GM21786 (cell line): ENCODE measurements at regions not wholly inside any gene's neighbourhood (a gene's known extent, or its start where the extent isn't known, plus 50 kb on each side); places are given as distances from the start of the nearest gene placed in this dataset.

ENCODE experiments used
- ATAC-seq: cut with Tn5 transposase; IDR thresholded peaks from one replicate; pipeline ENCODE4 v1.9.1; 2021; ENCODE audit not compliant: unreplicated experiment

DNA sequence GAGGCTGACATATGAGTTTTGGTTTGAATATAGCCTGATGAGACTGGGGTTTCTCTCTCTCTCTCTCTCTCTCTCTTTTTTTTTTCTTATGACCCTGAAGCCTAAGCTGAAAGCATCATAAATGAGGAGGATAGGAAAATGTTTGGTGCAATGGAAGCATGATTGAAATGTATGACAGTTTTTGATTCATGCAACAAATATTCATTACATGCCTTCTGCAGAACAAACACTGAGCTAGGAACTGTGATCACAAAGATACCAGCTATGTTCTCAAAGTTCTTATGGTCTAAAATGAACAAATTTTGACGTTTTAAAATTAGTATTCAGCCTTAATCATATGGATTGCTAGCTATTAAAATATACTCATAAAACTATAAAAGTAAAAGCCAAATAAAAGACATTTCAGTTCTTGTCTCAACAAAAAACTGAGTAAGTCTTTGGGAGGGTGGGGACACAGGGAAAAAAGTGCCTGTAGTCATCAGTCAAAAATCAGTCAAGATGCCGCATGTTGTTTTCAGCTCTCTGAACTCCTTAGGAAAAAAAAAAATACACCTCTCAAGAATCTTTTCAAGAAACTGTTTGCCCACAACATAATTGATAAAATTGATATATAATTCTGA, 57.2 kb downstream of the NKX6-1 start:
- no peak for ATAC-seq

DNA sequence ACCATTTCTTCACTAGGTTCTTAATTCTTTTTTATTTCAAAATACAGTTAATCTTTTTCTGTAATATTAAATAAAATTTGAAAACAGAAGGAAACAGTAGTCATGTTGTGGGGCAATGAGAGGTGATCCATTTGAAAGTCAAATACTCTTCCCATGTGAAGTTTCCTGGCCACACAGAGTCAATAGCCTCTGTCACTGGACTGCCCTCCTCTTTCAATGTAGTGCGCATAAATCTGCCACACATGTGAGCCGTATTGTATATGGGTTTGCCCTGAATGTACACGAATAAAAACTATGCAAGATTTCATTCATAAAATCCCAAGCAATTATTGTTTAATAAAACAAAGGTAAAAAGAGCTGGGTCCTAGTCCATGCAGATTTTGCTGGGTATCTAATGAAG, 59.1 kb downstream of the NKX6-1 start:
- ATAC-seq = no peak

DNA sequence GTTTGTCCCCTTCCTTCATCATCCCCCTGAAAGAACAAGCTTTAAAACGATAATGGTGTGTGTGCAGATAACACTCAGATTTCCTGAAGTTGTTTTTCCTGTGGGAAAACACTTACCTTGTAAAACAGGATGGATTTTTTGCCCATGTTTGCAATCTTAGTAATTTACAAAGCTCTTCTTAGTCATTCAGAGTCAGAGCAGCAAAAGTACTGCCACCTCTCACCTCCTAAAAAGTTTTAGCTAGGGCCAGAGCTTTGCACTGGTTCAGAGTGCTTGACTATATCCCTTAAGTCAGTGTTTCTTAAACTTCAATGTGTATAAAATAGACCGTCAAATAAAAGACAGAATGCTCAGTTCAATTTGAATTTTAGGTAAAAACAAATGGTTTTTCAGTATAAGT, 62.3 kb downstream of the NKX6-1 start:
- ATAC-seq = no peak

DNA sequence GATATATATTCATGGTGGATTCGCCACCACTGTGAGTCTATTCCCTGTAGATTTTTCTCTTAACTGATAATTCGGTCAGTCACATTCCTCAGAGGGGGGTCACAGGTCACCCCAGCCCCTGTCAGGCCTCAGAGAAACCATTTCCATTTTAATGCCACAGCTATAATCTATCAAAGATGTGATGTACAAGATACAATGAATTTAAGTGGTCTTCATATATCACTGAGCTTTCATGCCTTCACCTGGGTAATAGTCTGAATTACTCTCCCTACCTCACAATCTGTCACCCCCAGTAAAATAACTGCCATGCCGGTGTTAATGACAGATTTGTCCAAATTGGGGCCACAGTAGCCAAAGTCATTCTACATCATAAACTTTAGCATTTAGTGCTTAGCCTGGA, 64.7 kb downstream of the NKX6-1 start:
- no peak for ATAC-seq

DNA sequence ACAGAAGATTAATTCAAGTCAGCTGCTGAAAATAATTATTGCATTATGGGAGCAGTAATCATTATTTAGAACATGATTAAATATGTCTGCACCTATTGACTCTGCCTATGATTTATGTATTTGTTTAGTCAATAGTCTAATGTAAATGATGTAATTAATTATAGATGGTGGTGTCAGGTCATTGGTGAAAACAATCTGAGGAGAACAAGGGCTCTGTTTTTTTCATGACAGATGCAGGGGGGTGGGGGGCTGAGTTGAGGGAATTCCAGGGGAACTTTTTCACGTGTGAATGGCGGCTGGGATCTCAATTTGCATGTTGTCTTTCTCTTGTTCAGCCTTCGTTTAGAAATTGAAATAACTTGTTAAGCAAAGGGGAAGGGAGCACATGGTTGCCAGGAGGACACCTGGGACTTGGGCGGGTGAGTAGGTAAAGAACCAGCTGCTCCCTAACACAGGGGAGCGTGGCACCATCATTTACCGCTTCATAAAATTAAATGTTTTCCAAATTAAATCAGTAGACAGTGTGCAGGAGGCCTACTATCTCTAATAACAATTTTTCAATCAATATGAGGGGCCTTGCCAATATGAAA, 65.4 kb downstream of the NKX6-1 start:
- no peak for ATAC-seq

DNA sequence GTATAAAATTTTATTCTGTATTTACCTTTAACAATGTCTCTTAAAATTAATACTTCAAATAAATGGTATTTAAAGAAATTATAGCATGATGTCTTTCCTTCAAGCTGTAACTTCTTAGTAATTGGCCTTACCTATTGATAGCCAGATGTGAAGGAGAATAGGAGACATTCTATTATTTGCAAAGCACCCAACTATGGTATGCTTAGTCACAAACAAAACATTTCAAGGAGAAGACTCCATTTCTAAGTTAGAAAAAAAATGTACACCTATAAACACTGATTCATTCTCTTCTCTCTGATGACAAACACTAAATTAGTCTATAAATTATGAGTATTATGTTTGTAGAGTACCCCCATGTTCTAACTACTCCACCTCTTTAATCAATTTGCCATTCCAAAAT, 66.4 kb downstream of the NKX6-1 start:
- ATAC-seq = no peak

DNA sequence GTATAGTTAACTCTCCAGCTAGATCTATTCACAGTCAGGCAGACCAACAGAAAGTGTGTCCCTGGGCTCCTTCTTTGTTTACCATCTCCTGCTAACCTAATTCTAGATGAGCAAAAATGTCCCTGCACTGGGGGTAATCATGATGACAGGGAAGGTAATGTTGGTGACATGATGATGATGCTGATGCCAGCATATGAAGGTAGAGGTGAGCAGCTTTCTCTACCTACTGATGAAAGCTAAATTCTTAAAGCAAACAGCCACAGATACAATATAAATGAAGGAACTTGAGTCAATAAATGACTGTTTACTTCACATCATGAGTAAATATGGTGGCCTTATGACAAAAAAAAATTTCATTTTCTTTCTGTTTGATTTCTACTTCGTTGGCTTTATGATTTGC, 78.5 kb downstream of the NKX6-1 start:
- no peak for ATAC-seq

DNA sequence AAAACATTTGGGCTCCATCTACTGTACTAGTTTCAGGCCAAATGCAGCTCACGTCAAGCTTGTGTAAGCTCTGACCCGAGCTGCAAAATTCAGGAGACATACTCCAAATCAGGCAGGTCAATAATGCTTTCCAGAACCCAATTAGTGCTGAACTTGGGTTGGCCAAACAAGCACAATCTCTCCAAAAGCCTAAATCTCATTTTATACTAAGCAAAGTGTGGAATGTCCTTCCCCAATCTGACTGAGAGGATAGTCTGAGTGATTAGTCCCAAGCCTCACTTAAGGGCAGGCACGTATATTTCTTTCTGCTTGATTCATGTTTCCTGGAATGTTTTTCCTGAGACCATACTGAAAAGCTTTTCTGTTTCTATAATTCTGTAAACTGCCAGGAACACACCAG, 79.9 kb downstream of the NKX6-1 start:
- ATAC-seq = no peak

DNA sequence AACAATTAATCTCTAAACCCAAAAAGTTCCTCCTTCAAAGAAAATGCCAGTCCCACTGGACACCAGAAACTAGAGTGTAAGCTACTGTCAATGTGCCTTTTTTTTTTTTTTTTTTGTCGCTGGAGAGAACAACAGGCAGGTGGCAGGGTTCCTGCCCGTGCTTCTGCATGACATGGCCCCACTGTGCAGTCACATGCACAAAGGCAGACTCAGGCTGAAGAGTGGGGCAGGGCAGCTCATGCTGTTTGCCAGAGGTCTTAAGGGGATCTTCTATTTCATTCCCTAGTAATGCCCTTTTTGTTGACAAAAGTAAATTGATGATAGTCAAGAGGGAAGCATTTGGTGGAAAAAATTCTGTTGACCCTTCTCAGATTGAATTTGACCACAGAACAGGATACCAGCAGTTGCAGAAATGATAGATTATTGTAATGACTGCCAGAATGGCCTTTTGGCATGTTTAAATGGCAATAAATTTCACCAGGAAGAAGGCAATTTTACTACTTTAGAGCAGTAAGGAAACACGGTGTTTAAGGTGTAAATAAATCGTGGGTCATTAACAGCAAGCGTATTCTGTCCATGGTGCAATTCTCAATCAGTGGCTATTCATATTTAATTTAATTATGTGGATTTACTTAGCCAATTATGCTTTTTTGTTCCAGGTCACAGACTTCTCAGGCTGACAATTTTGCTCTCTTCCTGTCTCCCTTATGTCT, 80.9 kb downstream of the NKX6-1 start:
- no peak for ATAC-seq

DNA sequence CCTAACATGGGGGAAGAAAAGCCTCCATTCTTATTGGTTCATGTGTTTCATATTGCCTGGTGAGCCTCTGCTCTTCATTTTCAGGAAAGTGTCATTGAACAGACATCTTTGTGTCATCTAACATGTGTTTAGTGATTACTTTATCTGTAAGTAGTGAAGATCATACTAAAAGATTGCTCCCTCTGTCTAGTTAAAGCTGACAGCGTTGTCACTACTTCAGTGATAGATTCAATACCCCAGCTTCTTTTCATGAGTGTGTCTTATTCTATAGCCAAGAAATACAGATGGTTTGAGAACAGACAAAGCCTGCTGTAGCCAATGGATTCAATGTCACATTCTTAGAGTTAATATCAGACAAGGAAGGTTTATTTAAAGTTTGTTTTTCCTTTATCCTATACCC, 85.1 kb downstream of the NKX6-1 start:
- ATAC-seq = no peak

DNA sequence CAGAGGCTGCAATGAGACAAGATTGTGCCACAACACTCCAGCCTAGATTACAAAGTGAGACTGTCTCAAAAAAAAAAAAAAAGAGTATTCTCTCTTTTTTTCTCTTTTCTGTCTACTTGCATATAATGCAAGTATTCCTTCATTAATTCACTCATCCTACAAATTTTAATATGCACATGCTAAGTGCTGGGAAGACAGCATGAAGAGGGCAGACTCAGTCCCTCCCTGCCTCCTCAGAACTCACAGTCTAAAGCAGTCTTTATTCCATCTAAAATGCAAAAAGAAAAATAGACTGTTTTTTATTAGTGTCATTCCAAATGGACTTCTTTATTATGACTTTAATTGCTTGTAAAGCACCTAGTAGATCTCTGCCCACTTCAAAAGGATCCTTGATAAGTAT, 85.6 kb downstream of the NKX6-1 start:
- ATAC-seq = no peak

DNA sequence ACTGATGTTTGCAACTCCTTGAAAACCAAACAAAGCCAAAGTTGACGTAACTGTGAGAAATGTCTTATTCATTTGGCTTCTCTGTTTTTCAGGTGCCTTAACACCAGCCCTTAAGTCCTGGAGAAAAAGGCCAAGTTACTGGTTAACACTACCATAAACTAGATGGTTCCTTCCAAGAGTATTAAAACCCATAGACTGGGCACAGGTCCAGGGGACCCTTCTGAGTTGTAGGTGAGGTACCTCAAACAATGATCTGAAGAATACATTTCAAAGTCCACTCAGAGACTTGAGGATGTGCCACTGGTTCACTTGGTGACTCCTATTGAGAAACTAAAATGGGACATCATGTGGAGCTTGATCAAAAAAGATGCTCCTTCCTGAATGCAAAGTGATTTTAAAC, 87.0 kb downstream of the NKX6-1 start:
- ATAC-seq = no peak

DNA sequence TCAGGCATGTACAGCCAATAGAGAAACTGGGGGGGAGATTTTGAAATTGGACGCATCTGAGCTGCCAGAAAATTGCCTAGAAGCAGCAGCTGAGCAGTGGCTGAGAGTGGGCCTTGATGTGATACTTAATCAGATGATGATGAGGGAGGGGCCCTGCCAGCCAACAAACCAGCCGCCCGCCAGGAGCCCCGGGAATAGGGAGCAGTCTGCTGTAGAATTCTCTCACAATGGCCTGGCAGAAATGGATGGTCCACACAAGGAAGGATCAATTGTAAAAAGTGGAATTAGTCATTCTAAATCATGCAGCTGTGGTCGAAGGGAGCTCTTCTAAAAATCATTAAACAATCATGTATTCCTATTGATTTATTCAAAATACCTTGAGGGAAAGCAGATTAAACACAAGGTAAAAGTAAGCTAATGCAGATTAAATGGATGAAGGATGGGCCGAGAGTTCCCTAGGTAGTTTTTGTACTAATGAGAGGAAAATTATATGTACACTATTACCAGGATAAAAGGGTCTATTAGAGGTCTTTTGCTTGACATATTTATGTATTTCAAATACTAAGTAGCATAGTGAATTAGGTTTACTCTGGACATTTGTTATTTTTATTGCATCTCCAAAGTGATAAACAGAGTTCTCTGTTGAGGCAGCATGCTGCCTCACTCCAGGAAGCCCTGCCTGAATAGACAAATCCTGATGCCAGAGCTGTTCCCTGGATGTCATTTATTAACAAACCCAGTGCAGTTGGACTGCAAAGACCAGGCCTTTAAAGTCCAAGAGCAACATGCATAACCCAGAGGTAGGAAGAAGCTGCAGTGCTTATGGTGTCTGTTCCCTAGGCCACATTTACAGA, 91.3 kb downstream of the NKX6-1 start:
- no peak for ATAC-seq

DNA sequence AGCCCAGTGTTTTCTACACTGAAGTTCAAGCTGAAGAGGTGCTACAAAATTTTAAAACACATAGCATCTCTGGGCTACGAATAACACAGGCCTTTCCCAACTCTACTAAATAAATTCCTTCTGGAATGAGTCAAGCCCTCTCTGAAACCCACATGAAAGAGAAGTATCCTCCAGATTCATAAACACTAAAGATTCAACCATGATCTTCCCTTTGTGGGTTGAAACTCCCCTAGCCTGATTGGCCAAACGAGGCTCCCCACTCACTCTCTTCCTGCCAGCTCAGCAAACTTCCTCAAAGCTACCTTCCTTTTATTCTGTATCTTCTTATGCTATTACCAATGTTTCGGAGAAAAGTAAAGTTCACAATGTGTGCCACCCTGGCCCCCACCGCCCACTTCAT, 95.4 kb downstream of the NKX6-1 start:
- ATAC-seq = no peak

DNA sequence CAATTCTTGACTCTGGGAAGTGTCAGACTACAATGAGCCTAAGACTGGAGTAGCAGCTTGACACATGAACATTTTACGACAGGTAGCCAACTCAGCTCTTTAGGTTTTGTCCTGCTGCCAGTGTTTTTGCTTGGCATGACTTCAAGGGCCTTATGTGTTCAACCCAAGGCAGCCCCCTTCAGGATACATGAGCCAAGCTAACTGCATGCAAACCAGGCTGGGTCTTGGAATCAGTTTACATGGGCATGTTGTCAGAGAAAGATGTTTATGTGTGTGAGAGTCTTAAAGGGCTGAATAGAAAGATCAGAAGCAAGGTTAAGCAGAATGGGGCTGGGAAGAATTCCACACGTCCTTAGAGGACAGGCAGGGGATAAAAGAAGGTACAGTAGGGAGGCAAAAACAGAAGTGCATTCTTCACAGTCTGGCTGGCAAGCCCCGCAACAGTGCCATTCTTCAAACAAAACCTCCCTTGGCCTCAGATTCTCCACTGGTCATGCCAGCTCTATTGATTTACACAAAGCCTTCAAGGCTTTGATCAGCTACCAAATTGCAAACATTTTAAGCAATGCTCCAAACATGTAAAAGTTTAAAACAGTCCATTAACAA, 97.3 kb downstream of the NKX6-1 start:
- ATAC-seq = no peak

DNA sequence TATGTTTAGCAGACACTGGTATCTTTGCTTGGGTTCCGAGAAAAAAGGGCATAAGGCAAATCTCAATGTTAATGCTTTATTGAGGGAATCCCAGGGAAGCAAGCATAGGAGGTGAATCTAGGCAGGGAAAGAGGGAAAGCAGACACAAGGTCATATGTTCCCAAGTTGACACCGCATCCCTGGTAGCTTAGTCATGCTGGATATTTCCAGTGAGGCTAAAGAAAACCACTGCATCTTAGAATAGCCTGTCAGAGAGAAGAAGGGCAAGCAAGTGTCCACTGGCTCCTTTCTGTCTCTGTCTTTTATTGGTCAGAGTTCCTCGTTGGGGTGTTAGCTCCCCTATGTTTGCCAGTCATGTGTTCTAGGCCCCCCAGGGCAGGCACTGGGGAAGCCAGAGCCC, 104.7 kb downstream of the NKX6-1 start:
- no peak for ATAC-seq

DNA sequence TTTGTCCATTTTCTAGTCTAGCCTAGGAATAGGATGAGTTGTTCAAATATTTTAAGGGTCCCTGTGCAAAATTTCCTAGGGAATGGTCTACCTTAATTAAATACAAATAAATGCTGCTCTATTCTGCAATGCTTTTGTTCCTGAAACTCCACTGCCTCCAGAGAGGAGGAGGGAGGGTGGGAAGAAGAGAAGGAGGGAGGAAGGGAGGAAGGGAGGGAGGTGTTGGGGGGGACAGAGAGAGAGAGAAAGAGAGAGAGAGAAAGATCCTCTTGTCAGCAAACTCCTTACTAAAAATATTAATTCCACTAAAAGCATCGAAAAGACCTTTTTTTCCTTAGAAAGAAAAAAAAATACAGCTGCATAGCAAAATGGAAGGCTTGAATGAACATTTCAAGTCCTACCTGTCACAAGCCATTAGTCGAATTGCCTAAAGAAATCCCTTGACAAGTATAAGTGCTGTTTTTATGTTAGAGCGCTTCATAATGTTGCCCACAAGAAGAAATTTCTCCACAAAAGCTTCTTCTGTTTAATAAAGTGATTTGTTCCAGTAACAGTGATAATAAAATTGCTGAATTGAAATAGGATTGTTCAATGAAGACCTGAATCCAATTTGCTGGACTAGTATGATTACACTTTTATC, 106.0 kb downstream of the NKX6-1 start:
- ATAC-seq = no peak

DNA sequence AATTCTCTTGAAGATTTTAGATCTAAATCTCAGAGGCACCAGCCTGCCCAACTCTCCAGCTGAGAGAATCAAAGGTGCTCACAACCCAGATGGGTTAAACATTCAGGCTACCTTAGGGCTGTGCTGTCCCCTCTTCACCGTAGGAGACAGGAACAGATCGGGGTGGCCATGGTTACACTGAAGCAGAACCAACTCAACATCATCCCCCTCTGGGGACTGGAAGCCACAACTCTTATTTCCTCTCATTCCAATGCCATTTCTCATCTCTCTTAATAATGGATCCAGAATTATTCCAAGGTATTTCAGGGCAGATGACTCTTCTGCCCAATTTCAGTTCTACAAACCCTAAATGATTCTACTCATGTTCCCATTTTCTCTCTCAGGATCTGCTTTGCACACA, 109.7 kb downstream of the NKX6-1 start:
- no peak for ATAC-seq

DNA sequence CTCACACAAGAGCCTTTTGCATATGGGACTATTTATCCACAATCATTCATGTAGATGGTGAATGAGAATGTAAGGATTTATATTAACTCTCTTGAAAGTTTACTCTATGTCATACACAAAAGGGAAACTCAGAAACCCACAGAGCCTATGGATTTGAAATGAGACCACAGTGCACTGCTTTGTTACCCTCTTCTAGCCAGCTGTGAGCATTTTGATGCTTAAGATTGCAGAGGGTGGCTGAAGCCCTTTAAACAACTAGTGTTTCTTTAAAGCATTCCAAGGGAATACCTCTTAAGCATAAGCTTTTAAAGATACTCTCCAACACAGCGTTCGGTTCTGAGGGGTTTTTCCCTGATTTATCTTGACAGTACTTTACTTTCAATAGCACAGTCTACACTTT, 113.9 kb downstream of the NKX6-1 start:
- ATAC-seq = no peak

DNA sequence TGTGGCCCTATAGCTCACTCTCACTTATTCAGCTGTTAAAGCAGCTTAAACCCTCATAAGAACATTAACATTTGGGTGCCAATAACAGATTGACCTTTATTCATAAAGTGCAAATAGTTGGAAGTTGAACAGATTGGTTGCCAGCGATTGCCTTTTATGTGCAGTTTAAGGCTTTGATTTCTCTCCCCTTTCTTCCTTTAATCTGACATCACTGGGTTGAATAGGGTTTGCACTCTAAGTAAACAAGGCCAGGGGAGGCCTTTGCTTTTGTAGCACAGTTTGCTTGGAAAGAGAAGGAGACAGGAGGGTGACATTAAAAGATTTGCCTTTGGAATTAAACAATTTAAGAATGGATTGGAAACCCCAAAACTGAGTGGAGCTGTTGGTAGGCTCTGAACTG, 114.3 kb downstream of the NKX6-1 start:
- ATAC-seq = no peak

DNA sequence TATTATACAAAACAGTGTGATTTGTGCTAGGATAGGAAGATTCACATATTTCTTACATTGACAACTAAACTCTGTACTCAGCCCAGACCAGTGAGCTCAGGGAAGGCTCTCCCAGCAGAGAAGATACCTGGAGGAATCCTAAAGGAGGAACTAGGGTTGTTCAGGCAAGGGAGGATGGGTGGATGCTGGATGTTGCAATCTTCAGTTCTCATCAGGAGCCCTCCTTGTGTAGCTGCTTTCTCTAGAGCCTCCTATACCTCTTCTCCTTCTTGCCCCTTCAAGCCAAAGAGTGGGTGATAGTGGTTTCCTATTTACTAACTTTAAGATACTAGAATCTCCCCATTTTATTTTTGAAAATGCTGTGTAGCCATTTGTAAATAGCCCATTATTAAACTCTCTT, 117.3 kb downstream of the NKX6-1 start:
- no peak for ATAC-seq
